ENCODE measurements at regions not wholly inside any gene's neighbourhood (a gene's known extent, or its start where the extent isn't known, plus 50 kb on each side); places are given as distances from the start of the nearest gene placed in this dataset.

DNA sequence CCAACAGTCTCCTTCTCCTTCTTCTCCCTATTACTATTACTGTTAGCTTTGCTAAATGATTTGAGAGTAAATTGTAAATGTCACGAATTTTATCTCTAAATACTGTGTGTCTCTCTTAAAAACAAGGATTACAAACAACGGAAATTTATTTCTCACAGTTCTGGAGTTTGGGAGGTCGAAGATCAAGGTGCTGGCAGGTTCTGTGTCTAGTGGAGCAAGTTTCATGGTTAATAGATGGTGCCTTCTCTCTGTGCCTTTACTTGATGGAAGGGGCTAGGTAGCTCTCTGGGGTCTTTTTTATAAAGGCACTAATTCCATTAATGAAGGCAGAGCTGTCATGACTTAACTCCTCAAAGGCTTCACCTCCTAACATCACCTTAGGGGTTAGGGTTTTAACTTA lies 237.9 kb downstream of the MAN2A1 start:
- no peak for TF ChIP-seq ZFX (IDR thresholded peaks at IDR 0.05; ENCODE audit: borderline replicate concordance)
- TF ChIP-seq, protein P1, sequence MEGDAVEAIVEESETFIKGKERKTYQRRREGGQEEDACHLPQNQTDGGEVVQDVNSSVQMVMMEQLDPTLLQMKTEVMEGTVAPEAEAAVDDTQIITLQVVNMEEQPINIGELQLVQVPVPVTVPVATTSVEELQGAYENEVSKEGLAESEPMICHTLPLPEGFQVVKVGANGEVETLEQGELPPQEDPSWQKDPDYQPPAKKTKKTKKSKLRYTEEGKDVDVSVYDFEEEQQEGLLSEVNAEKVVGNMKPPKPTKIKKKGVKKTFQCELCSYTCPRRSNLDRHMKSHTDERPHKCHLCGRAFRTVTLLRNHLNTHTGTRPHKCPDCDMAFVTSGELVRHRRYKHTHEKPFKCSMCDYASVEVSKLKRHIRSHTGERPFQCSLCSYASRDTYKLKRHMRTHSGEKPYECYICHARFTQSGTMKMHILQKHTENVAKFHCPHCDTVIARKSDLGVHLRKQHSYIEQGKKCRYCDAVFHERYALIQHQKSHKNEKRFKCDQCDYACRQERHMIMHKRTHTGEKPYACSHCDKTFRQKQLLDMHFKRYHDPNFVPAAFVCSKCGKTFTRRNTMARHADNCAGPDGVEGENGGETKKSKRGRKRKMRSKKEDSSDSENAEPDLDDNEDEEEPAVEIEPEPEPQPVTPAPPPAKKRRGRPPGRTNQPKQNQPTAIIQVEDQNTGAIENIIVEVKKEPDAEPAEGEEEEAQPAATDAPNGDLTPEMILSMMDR (IDR thresholded peaks at IDR 0.05): no peak
- no peak overlapping the region for H3K27ac ChIP-seq

DNA sequence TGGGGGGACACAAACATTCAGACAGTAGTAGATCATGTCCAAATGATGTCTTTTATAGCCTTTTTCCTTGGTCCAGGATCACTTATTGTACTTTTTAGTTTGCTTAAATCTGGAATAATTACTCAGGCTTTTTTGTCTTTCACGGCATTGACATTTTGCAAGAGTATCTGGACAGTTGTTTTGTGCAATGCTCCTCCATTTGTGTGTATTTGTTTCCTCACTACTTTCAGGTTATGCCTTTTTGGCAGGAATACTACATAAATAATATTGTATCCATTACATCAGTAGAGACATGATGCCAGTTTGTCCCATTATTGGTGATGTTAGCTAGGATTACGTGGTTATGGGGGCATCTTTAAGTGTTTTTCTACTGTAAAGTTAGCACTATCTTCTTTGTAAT lies 238.3 kb downstream of the MAN2A1 start:
- no peak overlapping the region for H3K27ac ChIP-seq
- no peak for TF ChIP-seq ZFX (IDR thresholded peaks at IDR 0.05; ENCODE audit: borderline replicate concordance)
- TF ChIP-seq, protein P1 (IDR thresholded peaks at IDR 0.05): no peak

GRCh38 chr5:109928811-109929210 lies 239.1 kb downstream of the MAN2A1 start:
- H3K27ac ChIP-seq: no peak overlapping the region
- no peak for TF ChIP-seq ZFX (IDR thresholded peaks at IDR 0.05; ENCODE audit: borderline replicate concordance)
- TF ChIP-seq, protein P1 (IDR thresholded peaks at IDR 0.05): no peak

GRCh38 chr5:109929376-109929775 lies 239.6 kb downstream of the MAN2A1 start:
- H3K27ac ChIP-seq: no peak overlapping the region

GRCh38 chr5:109929911-109930310 lies 240.2 kb downstream of the MAN2A1 start:
- H3K27ac ChIP-seq: no peak overlapping the region
- TF ChIP-seq, protein P1 (IDR thresholded peaks at IDR 0.05): no peak
- TF ChIP-seq ZFX (IDR thresholded peaks at IDR 0.05; ENCODE audit: borderline replicate concordance): no peak

More at GRCh38 chr5:109929376-109929775, 239.6 kb downstream of the MAN2A1 start:
- no peak for TF ChIP-seq ZFX (IDR thresholded peaks at IDR 0.05; ENCODE audit: borderline replicate concordance)
- TF ChIP-seq, protein P1 (IDR thresholded peaks at IDR 0.05): no peak

DNA sequence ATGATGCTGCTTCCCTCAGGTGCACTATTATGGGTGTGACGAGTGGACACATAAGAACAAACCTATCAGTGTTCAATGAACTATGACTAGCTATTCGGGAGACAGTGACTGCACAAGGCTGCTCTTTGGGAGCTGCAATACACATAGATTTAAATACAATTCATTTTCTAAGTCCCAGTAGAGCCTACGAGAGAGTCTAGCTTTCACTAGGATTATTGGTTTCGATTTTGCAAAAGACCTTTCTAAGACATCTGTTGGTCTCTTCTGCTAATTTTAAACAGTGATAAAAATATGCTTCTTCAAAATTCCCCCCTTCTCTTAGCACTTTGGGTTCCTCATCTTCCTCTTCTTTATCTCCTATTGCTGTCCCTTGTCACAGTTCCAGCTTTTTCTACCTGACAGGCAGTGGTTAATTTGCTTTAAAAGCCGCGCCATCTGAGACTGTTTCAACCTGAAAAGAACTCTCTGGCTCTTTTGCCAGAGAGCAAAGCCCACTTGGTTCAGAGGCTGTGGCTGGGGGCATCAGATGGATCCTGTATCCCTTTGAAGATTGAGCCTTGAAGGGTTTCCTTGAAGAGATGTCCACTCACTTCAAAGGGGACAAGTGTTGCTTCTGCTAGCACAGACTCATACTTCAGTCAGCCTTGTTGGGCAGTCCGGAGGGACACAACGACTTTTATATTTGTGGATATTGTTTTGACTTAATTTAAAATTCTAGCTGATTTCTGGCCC lies 241.5 kb downstream of the MAN2A1 start:
- no peak overlapping the region for H3K27ac ChIP-seq
- no peak for TF ChIP-seq ZFX (IDR thresholded peaks at IDR 0.05; ENCODE audit: borderline replicate concordance)
- TF ChIP-seq, protein P1 (IDR thresholded peaks at IDR 0.05): no peak

- no peak for TF ChIP-seq ZFX (IDR thresholded peaks at IDR 0.05; ENCODE audit: borderline replicate concordance)
- TF ChIP-seq, protein P1 (IDR thresholded peaks at IDR 0.05): no peak
- no peak overlapping the region for H3K27ac ChIP-seq
These were observed 246.2 kb downstream of the MAN2A1 start for GRCh38 chr5:109935833-109936490.

Measured in 22Rv1 (cell line).